ENCODE measurements at regions not wholly inside any gene's neighbourhood (a gene's known extent, or its start where the extent isn't known, plus 50 kb on each side); places are given as distances from the start of the nearest gene placed in this dataset.

GRCh38 chr2:124995185-124995912 is 970.3 kb downstream of the CNTNAP5 start:
- no peak for TF ChIP-seq POLR2AphosphoS5 (IDR thresholded peaks at IDR 0.05; ENCODE audit: low read depth)
- TF ChIP-seq EZH2 (IDR thresholded peaks at IDR 0.05; ENCODE audit: low read depth, unreplicated experiment) = no peak
- no peak; a peak in 1 of 4 replicates for TF ChIP-seq CTCF (conservative IDR thresholded peaks at IDR 0.05; ENCODE audit: low read depth in 2 of 2)
- no peak for TF ChIP-seq ZNF462 (CRISPR knock-in tag; IDR thresholded peaks at IDR 0.05)
- TF ChIP-seq EZH2phosphoT487 (IDR thresholded peaks at IDR 0.05; ENCODE audit: unreplicated experiment) = no peak
- no peak for TF ChIP-seq JUNB (IDR thresholded peaks at IDR 0.05; ENCODE audit: unreplicated experiment)
- no peak for TF ChIP-seq REST (IDR thresholded peaks at IDR 0.05; ENCODE audit: unreplicated experiment)
- no peak for TF ChIP-seq STAT1 (IDR thresholded peaks at IDR 0.05; ENCODE audit: unreplicated experiment)
- no peak for TF ChIP-seq ZNF114 (CRISPR knock-in tag; IDR thresholded peaks at IDR 0.05)
- no peak for TF ChIP-seq CREB1 (CRISPR knock-in tag; IDR thresholded peaks at IDR 0.05; ENCODE audit: low read depth)
- no peak for TF ChIP-seq ZNF331 (CRISPR knock-in tag; IDR thresholded peaks at IDR 0.05; ENCODE audit: low read depth)
- no peak for TF ChIP-seq ETS1 (IDR thresholded peaks at IDR 0.05)
- peak; percentile 64 for TF ChIP-seq NANOG (IDR thresholded peaks at IDR 0.05; ENCODE audit: borderline replicate concordance)
